ENCODE measurements at regions not wholly inside any gene's neighbourhood (a gene's known extent, or its start where the extent isn't known, plus 50 kb on each side); places are given as distances from the start of the nearest gene placed in this dataset.

- Histone ChIP-seq H3K4me1 (ENCODE audit: control insufficient read depth, extremely low read depth, insufficient read depth, low read length) (no peaks in the 10 kb centered on the region), H3K4me3 (replicated peaks in 1 of 4; ENCODE audit: control extremely low read depth in 1 of 4, insufficient read depth in 1 of 4, low read depth in 3 of 4, low read length in 4 of 4) (no peak overlapping the region), H3K27me3 (ENCODE audit: control insufficient read depth, insufficient read depth, low read length) (no peaks in the 10 kb centered on the region)
Observed at GRCh38 chr16:55046513-55046912, 115.8 kb downstream of the IRX5 start.

GRCh38 chr16:55046916-55047315 lies 116.3 kb downstream of the IRX5 start:
- Histone ChIP-seq H2AFZ (ENCODE audit: low read length) (no peak overlapping the region), H3K9ac (ENCODE audit: insufficient read depth, low read length) (no peak overlapping the region), H4K20me1 (ENCODE audit: control insufficient read depth, extremely low read depth, insufficient read depth, low read length) (no peaks in the 10 kb centered on the region), H3K4me1 (ENCODE audit: control insufficient read depth, extremely low read depth, insufficient read depth, low read length) (no peaks in the 10 kb centered on the region), H3K4me3 (replicated peaks in 1 of 4; ENCODE audit: control extremely low read depth in 1 of 4, insufficient read depth in 1 of 4, low read depth in 3 of 4, low read length in 4 of 4) (no peak overlapping the region), H3K4me2 (ENCODE audit: extremely low read depth, insufficient read depth, low read length) (no peak overlapping the region), H3K36me3 (ENCODE audit: control insufficient read depth, insufficient read depth, low read length) (no peaks in the 10 kb centered on the region), H3K27ac (ENCODE audit: insufficient read depth, low read length) (no peak overlapping the region), H3K27me3 (ENCODE audit: control insufficient read depth, insufficient read depth, low read length) (no peaks in the 10 kb centered on the region), H3K9me3 (ENCODE audit: control insufficient read depth, insufficient read depth, low read depth, low read length) (no peaks in the 10 kb centered on the region), H3K79me2 (ENCODE audit: control insufficient read depth, insufficient read depth, low read length) (no peaks in the 10 kb centered on the region)
- no peak for DNase-seq (ENCODE audit: low read depth in 2 of 2)
- no peak for TF ChIP-seq EZH2 (IDR thresholded peaks at IDR 0.05; ENCODE audit: low read length, missing control alignments)
- TF ChIP-seq CTCF (conservative IDR thresholded peaks at IDR 0.05 in 1 of 2, IDR thresholded peaks at IDR 0.05 in 1 of 2; ENCODE audit: low read depth in 1 of 2, low read length in 2 of 2), result no peak

More at GRCh38 chr16:55046513-55046912, 115.8 kb downstream of the IRX5 start:
- TF ChIP-seq EZH2 (IDR thresholded peaks at IDR 0.05; ENCODE audit: low read length, missing control alignments) (no peak), CTCF (conservative IDR thresholded peaks at IDR 0.05 in 1 of 2, IDR thresholded peaks at IDR 0.05 in 1 of 2; ENCODE audit: low read depth in 1 of 2, low read length in 2 of 2) (no peak)
- Histone ChIP-seq H3K9ac (ENCODE audit: insufficient read depth, low read length) (no peak overlapping the region), H3K4me2 (ENCODE audit: extremely low read depth, insufficient read depth, low read length) (no peak overlapping the region), H3K9me3 (ENCODE audit: control insufficient read depth, insufficient read depth, low read depth, low read length) (no peaks in the 10 kb centered on the region), H3K36me3 (ENCODE audit: control insufficient read depth, insufficient read depth, low read length) (no peaks in the 10 kb centered on the region), H4K20me1 (ENCODE audit: control insufficient read depth, extremely low read depth, insufficient read depth, low read length) (no peaks in the 10 kb centered on the region), H2AFZ (ENCODE audit: low read length) (no peak overlapping the region), H3K79me2 (ENCODE audit: control insufficient read depth, insufficient read depth, low read length) (no peaks in the 10 kb centered on the region), H3K27ac (ENCODE audit: insufficient read depth, low read length) (no peak overlapping the region)
- no peak for DNase-seq (ENCODE audit: low read depth in 2 of 2)

GRCh38 chr16:55047331-55047730 lies 116.7 kb downstream of the IRX5 start:
- Histone ChIP-seq H2AFZ (ENCODE audit: low read length) (no peak overlapping the region), H3K4me2 (ENCODE audit: extremely low read depth, insufficient read depth, low read length) (no peak overlapping the region), H3K27me3 (ENCODE audit: control insufficient read depth, insufficient read depth, low read length) (no peaks in the 10 kb centered on the region), H3K4me1 (ENCODE audit: control insufficient read depth, extremely low read depth, insufficient read depth, low read length) (no peaks in the 10 kb centered on the region), H3K9ac (ENCODE audit: insufficient read depth, low read length) (no peak overlapping the region), H3K79me2 (ENCODE audit: control insufficient read depth, insufficient read depth, low read length) (no peaks in the 10 kb centered on the region), H3K36me3 (ENCODE audit: control insufficient read depth, insufficient read depth, low read length) (no peaks in the 10 kb centered on the region), H3K27ac (ENCODE audit: insufficient read depth, low read length) (no peak overlapping the region), H3K9me3 (ENCODE audit: control insufficient read depth, insufficient read depth, low read depth, low read length) (no peaks in the 10 kb centered on the region), H3K4me3 (replicated peaks in 1 of 4; ENCODE audit: control extremely low read depth in 1 of 4, insufficient read depth in 1 of 4, low read depth in 3 of 4, low read length in 4 of 4) (no peak overlapping the region), H4K20me1 (ENCODE audit: control insufficient read depth, extremely low read depth, insufficient read depth, low read length) (no peaks in the 10 kb centered on the region)
- no peak for TF ChIP-seq CTCF (conservative IDR thresholded peaks at IDR 0.05 in 1 of 2, IDR thresholded peaks at IDR 0.05 in 1 of 2; ENCODE audit: low read depth in 1 of 2, low read length in 2 of 2)
- TF ChIP-seq EZH2 (IDR thresholded peaks at IDR 0.05; ENCODE audit: low read length, missing control alignments), result no peak
- DNase-seq (ENCODE audit: low read depth in 2 of 2), result no peak

Data from fibroblast of lung (primary cell).